ENCODE measurements at regions not wholly inside any gene's neighbourhood (a gene's known extent, or its start where the extent isn't known, plus 50 kb on each side); places are given as distances from the start of the nearest gene placed in this dataset.

DNA sequence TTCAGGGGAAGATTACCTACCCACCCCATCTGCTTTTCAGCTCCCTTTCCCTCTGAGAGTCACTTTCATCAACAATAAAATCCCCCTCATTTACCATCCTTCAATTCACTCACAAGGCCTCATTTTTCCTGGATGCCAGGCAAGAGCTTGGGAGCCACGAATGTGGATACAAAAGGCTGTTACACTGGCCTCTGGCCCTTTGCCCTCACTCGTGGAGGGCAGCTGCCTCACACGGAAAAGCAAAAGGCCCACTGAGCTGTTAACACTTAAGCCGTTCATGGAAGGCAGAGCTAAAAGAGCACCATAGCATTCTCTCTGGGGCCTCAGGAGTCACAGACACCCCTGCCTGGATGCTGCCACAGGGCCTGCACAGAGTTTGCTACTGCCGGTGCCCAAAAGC is 102.4 kb upstream of the TUSC7 start:
- FAIRE-seq, result no peak
- H3K9me3 ChIP-seq (ENCODE audit: insufficient read depth in 2 of 2, low read depth in 1 of 2, low read length in 1 of 2), result 0 out of 4 replicates have a peak, but pooled peaks cover 0 to 4% of the 10 kb centered on the region in 2 experiments
- WGBS, 2 experiments (ENCODE audit: extremely low coverage in 1 of 2, insufficient coverage in 1 of 2, insufficient read length in 1 of 2, insufficient replicate concordance in 2 of 2, low coverage in 1 of 2, low lambda C conversion rate in 2 of 2, missing lambda C conversion rate in 1 of 2), result 79% methylated on average over 5 of the region's 5 CpGs; no CpG with 5 or more reads in 1 of the 2 experiments
- CTCF ChIA-PET (ENCODE audit: partially characterized antibody), result interaction anchor here (0.7 to 2.8 kb wide), 7 partner anchors 8 to 151 kb away, joined by 3 to 17 read pairs (median 4); no protein-coding TSS in a partner anchor
- no peak overlapping the region for H3K14ac ChIP-seq (ENCODE audit: insufficient read length)
- TF ChIP-seq TEAD4 (IDR thresholded peaks at IDR 0.05; ENCODE audit: low read depth, low read length), result no peak
- no peak for TF ChIP-seq TAF7 (optimal IDR thresholded peaks at IDR 0.05; ENCODE audit: borderline replicate concordance, low read depth, low read length)
- no peak for TF ChIP-seq HDAC6 (IDR thresholded peaks at IDR 0.05; ENCODE audit: low read depth, low read length)
- POLR2A ChIA-PET (ENCODE audit: partially characterized antibody), result no interaction called here
- no peaks in the 10 kb centered on the region for H3K27me3 ChIP-seq (replicated peaks in 1 of 4; ENCODE audit: control insufficient read depth in 3 of 4, extremely low read depth in 1 of 4, insufficient read depth in 3 of 4, low read length in 3 of 4)
- H2BK15ac ChIP-seq (ENCODE audit: low read length), result no peak overlapping the region
- no peak overlapping the region for H2AK5ac ChIP-seq (ENCODE audit: low read depth, low read length)
- H4K91ac ChIP-seq (replicated peaks; ENCODE audit: insufficient read length, low read length), result no peak overlapping the region
- H3K18ac ChIP-seq (ENCODE audit: extremely low read depth, low read length), result no peak overlapping the region
- no peaks in the 10 kb centered on the region for H4K20me1 ChIP-seq (replicated peaks in 1 of 2; ENCODE audit: control insufficient read depth in 1 of 2, insufficient read depth in 2 of 2, low read length in 2 of 2)
- H2BK20ac ChIP-seq (ENCODE audit: low read length), result no peak overlapping the region
- no peaks in the 10 kb centered on the region for H3K79me2 ChIP-seq (ENCODE audit: control insufficient read depth in 1 of 2, insufficient read depth in 2 of 2, low read length in 2 of 2)
- no peak overlapping the region for H4K8ac ChIP-seq (ENCODE audit: extremely low read depth, insufficient read depth, low read length)
- H3K23me2 ChIP-seq (ENCODE audit: low read depth, low read length), result no peaks in the 10 kb centered on the region
- no peak overlapping the region for H3K56ac ChIP-seq (replicated peaks; ENCODE audit: insufficient read length, low read depth, low read length)
- no peak overlapping the region for H2BK120ac ChIP-seq (replicated peaks; ENCODE audit: low read depth, low read length)
- no peaks in the 10 kb centered on the region for H3K79me1 ChIP-seq (ENCODE audit: low read depth, low read length)
- H3K4me2 ChIP-seq (ENCODE audit: insufficient read depth in 1 of 2, low read depth in 2 of 2, low read length in 2 of 2), result no peak overlapping the region
- 0 out of 7 replicates have a peak overlapping the region, but pooled peaks of 1 of the 4 experiments have one; percentile 9 for H3K9ac ChIP-seq (replicated peaks in 1 of 4; ENCODE audit: extremely low read depth in 1 of 4, low read depth in 3 of 4, low read length in 3 of 4)
- H3K4me3 ChIP-seq (ENCODE audit: extremely low read depth in 1 of 4, insufficient read depth in 2 of 4, low read depth in 3 of 4, low read length in 4 of 4), result no peak overlapping the region
- no peak for DNase-seq (ENCODE audit: low read depth in 1 of 2, low spot score in 2 of 2)
- no peak overlapping the region for H2AFZ ChIP-seq (ENCODE audit: low read length)
- H3K23ac ChIP-seq (ENCODE audit: insufficient read length), result no peak overlapping the region
- H3K4me1 ChIP-seq (replicated peaks in 1 of 4; ENCODE audit: control insufficient read depth in 3 of 4, insufficient read depth in 4 of 4, low read length in 3 of 4), result no peaks in the 10 kb centered on the region
- H2BK5ac ChIP-seq (ENCODE audit: low read depth, low read length), result no peak overlapping the region
- no peak overlapping the region for H2BK12ac ChIP-seq (ENCODE audit: low read depth, low read length)
- no peak overlapping the region for H4K5ac ChIP-seq (ENCODE audit: insufficient read length, low read depth, low read length)
- no peak overlapping the region for H3K4ac ChIP-seq (replicated peaks; ENCODE audit: insufficient read length, low read depth, low read length)
- H3K36me3 ChIP-seq (ENCODE audit: control insufficient read depth in 2 of 4, insufficient read depth in 4 of 4, low read length in 3 of 4), result no peaks in the 10 kb centered on the region
- no peak overlapping the region for H3K27ac ChIP-seq (ENCODE audit: low read depth, low read length)

Measured in H1 (cell line).